ENCODE measurements at regions not wholly inside any gene's neighbourhood (a gene's known extent, or its start where the extent isn't known, plus 50 kb on each side); places are given as distances from the start of the nearest gene placed in this dataset.
A peak's percentile ranks its signal among the peaks of the same experiment; 100 is the strongest.

DNA sequence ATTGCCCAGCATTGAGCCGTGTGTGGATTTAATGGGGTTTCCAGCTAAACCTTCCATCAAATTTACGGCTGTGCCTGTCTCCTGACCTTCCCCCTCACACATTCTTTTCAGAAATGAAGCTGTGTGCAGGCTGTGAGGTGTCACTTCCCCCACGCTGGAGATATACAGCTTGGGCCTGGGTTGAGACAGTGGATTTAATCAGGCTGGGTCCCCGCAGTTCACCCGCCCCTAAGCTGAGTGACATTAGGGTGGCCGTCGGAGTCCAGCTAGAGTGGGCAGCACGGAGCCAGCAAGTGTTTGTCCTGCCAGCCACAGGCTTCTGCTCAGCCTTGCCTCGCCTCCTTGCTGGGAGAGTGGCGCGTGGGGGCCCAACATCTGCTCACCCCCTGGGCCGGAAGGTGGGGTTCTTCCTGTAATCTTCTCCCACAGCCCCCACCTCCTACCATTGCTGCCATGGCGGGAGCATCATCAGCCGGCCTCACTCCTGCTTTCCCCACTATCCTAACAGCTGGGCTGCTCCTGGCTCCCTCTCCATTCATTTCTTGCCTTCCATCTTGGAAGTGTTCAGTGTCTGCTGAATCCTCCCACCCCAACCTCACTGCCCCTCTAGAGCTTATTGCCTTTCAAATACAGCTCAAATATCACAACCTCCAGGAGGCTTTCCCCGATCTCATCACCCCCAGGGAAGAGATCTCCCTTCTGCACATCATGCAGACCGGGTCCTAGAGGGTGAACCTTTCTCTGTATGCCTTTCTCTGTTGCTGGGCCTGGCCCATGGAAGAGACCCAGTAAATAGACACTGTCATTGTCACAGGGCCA lies 149.0 kb downstream of the GLI2 start:
- DNase-seq, result no peak

DNA sequence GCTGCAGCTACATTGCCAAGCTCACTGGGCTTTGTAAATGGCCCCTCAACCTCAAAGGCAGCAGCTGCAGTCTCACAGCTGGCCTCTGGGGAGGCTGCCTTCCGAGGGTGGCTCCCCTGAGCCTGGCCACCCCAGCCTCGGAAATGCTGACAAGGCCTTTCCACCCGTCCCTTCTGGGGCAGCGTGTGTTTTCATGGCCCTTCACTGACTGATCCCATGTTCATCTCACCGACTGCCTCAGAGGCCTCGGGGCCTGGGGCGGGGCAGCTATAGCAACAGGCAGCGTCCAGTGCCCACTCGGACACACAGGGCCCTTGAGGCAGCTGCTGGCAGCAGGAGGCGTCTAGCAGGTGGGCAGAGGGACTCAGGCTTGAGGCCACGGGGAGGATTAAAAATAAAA lies 149.7 kb downstream of the GLI2 start:
- DNase-seq, result no peak

GRCh38 chr2:120885749-120886148 lies 150.1 kb downstream of the GLI2 start:
- no peak for DNase-seq

GRCh38 chr2:120886534-120887319 lies 151.1 kb downstream of the GLI2 start:
- no peak for DNase-seq

GRCh38 chr2:120887320-120887697 lies 151.6 kb downstream of the GLI2 start:
- DNase-seq, result no peak

GRCh38 chr2:120887741-120888231 lies 152.1 kb downstream of the GLI2 start:
- no peak for DNase-seq

GRCh38 chr2:120888851-120889250 lies 153.2 kb downstream of the GLI2 start:
- no peak for DNase-seq

DNA sequence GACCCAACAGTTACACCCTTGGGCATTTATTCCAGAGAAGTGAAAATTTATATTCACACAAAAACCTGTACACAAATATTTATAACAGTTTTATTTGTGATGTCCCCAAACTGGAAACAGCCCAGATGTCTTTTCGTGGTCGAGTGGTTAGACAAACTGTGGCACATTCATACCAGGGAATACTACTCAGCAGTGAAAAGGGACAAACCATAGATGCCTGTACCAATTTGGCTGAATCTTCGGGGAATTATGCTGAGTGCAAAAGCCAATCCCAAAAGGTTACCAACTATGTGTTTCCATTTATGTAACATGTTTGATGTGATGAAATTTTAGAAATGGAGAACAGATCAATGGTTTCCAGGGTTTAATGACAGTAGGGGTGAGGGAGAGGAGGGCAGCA lies 154.3 kb downstream of the GLI2 start:
- DNase-seq, result no peak

GRCh38 chr2:120890566-120891360 lies 155.1 kb downstream of the GLI2 start:
- no peak for DNase-seq

- DNase-seq, result no peak
Observed at GRCh38 chr2:120892271-120892966, 156.8 kb downstream of the GLI2 start.

DNA sequence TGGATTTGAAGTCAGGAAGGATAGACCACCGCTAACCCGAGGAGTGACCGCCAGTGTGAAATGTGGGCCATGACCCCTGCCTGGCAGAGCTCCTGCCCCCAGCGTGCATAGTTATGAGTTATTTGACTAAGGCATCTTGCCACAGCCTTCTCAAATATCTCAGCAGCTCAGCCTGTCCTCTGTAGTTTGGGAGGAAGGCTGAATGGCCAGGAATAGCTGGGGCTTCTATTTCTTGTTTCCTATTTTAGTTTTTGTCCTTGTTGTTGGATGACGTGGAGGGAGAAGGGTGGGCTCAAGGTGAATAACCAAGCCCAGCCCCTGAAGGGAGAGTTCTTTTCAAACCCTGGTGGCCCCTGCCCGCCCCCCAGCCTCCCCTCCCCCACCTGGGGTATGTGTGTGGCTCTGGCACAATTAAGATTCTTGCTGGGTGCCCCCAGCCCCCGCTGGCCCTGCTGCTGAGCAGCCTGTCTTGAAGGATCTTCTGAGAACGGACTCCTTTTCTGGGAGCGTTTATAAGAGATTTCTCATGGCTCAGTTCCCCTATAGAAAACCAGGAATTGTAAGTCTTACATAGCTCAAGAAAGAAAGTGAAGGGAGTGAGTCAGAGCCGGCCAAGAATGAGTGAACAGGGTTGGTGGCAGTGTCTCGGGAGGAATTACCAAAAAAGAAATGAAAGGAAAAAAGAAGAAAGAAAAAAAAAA lies 157.4 kb downstream of the GLI2 start:
- no peak for DNase-seq

- DNase-seq, result no peak
Observed at GRCh38 chr2:120893811-120894584, 158.3 kb downstream of the GLI2 start.

GRCh38 chr2:120894966-120895365 lies 159.3 kb downstream of the GLI2 start:
- no peak for DNase-seq

DNA sequence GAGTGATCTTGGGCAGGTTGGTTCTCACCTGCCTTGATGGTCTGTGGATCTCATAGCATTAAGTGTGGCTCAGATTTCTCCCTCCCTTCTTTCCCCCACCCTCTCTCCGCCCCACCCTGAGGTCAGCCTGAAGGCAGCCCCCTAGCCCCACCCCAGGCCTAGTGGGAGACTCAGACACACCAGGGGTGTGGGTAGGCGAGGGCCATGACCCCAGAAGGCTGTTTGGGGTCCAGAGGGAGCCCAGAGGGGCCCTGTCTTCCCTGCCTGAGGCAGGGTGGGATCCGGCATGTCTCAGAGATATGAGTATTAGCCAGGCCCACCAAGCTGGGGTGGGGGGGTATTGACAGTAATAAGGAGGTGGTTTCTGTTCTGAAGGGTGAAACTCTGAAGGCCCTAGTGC lies 160.5 kb downstream of the GLI2 start:
- no peak for DNase-seq

DNA sequence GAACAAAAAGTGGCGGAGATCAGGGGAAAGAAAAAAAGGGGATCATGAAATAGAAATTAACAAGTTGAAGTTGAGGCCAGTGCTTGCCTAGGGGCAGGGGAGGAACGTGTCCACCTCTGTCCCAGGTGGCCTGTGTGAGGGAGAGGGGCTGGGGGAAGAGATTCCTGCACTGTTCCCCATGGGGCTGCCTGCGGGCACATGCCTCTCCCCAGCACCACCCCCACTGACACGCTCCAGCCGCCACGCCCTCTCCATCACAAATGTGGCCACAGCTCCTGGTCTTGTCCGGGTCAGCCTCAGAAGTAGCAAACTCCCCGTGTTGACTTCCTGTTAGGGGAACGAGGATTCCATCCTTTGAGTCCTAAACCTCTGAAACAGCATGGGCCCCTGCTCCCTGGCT lies 161.2 kb downstream of the GLI2 start:
- no peak for DNase-seq

- no peak for DNase-seq
Observed at GRCh38 chr2:120897399-120897798, 161.7 kb downstream of the GLI2 start.

DNA sequence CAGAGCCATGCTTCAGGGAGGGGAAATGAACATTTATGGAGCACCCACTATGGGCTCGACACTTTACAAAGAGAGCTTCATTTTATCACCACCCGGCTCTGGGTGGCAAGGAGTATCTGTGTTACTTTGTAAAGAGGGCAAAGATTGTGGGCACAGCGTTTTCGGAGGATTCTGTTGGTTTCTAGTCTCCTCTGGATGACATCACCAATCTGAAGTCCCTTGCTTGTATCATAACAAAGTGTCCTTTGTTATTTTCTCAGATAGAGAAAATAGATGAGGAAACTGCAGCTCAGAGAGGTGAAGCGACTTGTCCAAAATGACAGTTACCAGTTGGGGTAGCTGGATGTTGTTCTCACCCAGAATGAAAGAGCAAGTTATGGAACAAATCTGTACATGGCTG lies 162.8 kb downstream of the GLI2 start:
- no peak for DNase-seq

DNA sequence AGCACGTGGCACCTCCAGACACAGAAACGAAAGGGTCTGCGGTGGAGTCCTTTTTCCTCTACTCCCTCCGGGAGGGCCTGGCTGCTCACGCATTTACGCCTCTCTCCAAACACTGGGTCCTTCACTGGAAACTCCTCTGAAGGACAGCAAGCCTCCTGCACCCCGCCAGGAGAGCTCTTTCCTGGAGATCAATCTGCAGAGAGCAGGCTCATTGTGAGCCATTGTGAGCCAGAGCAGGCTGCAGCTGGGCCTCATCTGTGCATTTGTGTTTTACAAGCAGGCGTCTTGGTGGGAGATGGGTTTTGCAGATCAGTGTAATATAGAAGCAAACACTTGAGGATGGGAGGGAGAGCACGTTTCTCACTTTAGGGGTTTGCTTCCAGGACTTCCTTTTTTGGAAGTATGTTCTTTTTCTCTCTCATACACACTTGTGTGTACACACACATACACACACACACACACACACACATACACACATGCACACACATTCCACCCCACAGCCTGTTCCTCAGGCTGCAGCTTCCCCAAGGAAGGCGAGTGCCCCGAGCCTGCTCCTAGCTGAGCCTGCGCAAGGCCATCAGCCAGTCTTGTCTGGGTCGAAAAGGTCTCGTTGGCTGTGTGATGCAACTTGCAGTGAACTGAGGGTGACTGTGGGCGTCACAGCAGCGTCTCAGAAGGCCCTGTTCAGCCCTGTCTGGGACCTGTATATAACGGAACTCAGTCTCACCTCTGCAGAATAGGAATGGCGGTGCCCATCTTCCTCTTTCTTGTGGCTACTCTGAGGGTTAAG lies 163.5 kb downstream of the GLI2 start:
- peak; percentile 3 for DNase-seq

- DNase-seq, result no peak
Observed at GRCh38 chr2:120899771-120900170, 164.1 kb downstream of the GLI2 start.

DNA sequence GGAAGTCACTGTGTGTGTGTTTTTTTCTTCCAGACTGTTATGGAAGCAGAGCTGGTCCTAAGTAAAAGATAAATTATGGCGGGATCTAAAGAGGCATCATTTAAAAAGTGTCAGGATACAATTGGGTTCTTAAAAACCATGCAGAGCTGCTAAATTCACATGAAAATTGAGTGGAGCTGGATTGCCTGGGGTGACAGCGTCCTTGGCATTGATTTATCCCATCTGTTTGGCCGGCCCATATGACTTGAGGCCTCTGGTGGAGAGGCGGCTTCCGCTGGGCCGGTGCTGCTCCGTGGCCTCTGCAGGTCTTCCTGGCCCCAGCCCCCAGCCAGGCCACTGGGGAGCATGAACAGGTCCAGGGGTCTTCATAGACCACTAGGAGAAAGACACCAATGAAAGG lies 165.5 kb downstream of the GLI2 start:
- DNase-seq, result no peak

Measured in NCI-H1092 (cell line).